Muscle layer of duodenum (tissue), 2 donors: ENCODE measurements at regions not wholly inside any gene's neighbourhood (a gene's known extent, or its start where the extent isn't known, plus 50 kb on each side); places are given as distances from the start of the nearest gene placed in this dataset.

ENCODE experiments used
- H3K27ac ChIP-seq: one replicate; pipeline ENCODE4 v1.7.0; 2013; ENCODE audit warnings: mild to moderate bottlenecking, low read length
- H3K27me3 ChIP-seq: one replicate; pipeline ENCODE4 v1.7.0; 2013; ENCODE audit warnings: low read depth, mild to moderate bottlenecking, control low read depth, low read length
- H3K36me3 ChIP-seq, 2 donors: one replicate each; pipeline ENCODE4 v1.7.0; 2013; ENCODE audit warnings: low read length in 2 of 2, control low read depth in 1 of 2, mild to moderate bottlenecking in 1 of 2; ENCODE audit not compliant: insufficient read depth in 2 of 2, control insufficient read depth in 1 of 2
- H3K4me1 ChIP-seq, 2 donors: one replicate each; pipeline ENCODE4 v1.7.0; 2013; ENCODE audit warnings: low read length in 2 of 2, mild to moderate bottlenecking in 2 of 2, control low read depth in 1 of 2, moderate library complexity in 1 of 2; ENCODE audit not compliant: insufficient read depth in 2 of 2, control insufficient read depth in 1 of 2
- H3K4me3 ChIP-seq, 2 donors: one replicate each; pipeline ENCODE4 v1.7.0; 2013; ENCODE audit warnings: low read length in 2 of 2, low read depth in 1 of 2, mild to moderate bottlenecking in 1 of 2
- H3K9me3 ChIP-seq, 2 donors: one replicate each; pipeline ENCODE4 v1.7.0; 2013; ENCODE audit warnings: low read length in 2 of 2, control low read depth in 1 of 2, mild to moderate bottlenecking in 1 of 2; ENCODE audit not compliant: control insufficient read depth in 1 of 2
- donor health status: healthy.

GRCh38 chr9:89715881-89716280, 111.1 kb downstream of the GADD45G start:
- Histone ChIP-seq H3K27ac (no peak overlapping the region), H3K36me3 (no peaks in the 10 kb centered on the region), H3K27me3 (no peaks in the 10 kb centered on the region), H3K4me1 (no peaks in the 10 kb centered on the region), H3K9me3 (no peaks in the 10 kb centered on the region), H3K4me3 (no peak overlapping the region)

- H3K9me3 ChIP-seq: no peaks in the 10 kb centered on the region
- H3K36me3 ChIP-seq: no peaks in the 10 kb centered on the region
- no peaks in the 10 kb centered on the region for H3K4me1 ChIP-seq
- no peaks in the 10 kb centered on the region for H3K27me3 ChIP-seq
- no peak overlapping the region for H3K4me3 ChIP-seq
- no peak overlapping the region for H3K27ac ChIP-seq
These were observed 111.7 kb downstream of the GADD45G start for GRCh38 chr9:89716559-89716958.

GRCh38 chr9:89718176-89718575, 113.4 kb downstream of the GADD45G start:
- no peaks in the 10 kb centered on the region for H3K27me3 ChIP-seq
- H3K4me1 ChIP-seq: no peaks in the 10 kb centered on the region
- H3K4me3 ChIP-seq: no peak overlapping the region
- H3K9me3 ChIP-seq: no peaks in the 10 kb centered on the region
- H3K36me3 ChIP-seq: no peaks in the 10 kb centered on the region
- no peak overlapping the region for H3K27ac ChIP-seq

DNA sequence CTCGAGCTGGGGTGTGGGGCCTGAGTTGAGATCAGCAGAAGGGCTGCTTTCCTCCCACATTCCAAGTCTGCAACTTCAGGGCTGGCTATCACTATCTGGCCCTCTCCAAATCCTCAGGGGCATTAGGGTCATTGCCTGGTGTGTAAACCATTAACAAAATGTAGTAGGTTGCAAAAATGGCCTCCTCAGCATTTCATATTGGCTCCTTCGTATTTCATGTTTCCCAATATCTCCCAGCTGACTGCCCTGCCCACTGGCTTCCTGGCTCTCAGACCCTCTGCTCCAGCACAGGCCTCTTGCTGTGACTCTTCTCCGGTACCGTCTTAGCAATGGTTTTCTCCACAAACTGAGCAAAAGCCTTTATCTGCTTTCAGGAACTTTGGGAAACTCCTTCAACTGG, 113.8 kb downstream of the GADD45G start:
- no peak overlapping the region for H3K4me3 ChIP-seq
- H3K9me3 ChIP-seq: no peaks in the 10 kb centered on the region
- no peaks in the 10 kb centered on the region for H3K36me3 ChIP-seq
- no peaks in the 10 kb centered on the region for H3K27me3 ChIP-seq
- no peak overlapping the region for H3K27ac ChIP-seq
- no peaks in the 10 kb centered on the region for H3K4me1 ChIP-seq

GRCh38 chr9:89719202-89719601, 114.4 kb downstream of the GADD45G start:
- no peaks in the 10 kb centered on the region for H3K27me3 ChIP-seq
- H3K36me3 ChIP-seq: no peaks in the 10 kb centered on the region
- H3K4me1 ChIP-seq: no peaks in the 10 kb centered on the region
- H3K4me3 ChIP-seq: no peak overlapping the region
- no peaks in the 10 kb centered on the region for H3K9me3 ChIP-seq
- H3K27ac ChIP-seq: no peak overlapping the region

DNA sequence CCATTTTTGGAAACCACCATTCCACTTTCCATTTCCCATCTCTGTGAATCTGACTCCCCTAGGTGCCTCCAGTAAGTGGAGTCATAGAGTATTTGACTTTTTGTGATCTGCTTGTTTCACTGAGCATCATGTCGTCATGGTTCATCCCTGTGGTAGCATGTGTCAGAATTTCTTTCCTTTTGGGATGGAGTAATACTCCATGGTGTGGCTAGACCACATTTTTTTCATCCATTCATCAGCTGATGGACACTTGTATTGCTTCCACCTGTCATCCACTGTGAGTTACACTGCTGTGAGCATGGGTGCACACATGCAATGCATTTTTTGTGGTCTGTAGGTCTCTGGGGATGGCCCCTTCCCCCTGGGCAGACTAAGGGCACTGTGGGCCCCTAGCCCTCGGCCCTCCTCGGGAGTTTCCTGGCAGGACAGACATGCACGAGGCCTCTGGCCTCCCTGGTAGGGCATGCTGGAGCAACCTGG, 115.9 kb downstream of the GADD45G start:
- H3K27ac ChIP-seq: no peak overlapping the region
- H3K4me1 ChIP-seq: no peaks in the 10 kb centered on the region
- H3K36me3 ChIP-seq: no peaks in the 10 kb centered on the region
- H3K9me3 ChIP-seq: no peaks in the 10 kb centered on the region
- H3K4me3 ChIP-seq: no peak overlapping the region
- H3K27me3 ChIP-seq: no peaks in the 10 kb centered on the region

- H3K9me3 ChIP-seq: no peaks in the 10 kb centered on the region
- no peak overlapping the region for H3K4me3 ChIP-seq
- H3K36me3 ChIP-seq: no peaks in the 10 kb centered on the region
- no peaks in the 10 kb centered on the region for H3K27me3 ChIP-seq
- H3K4me1 ChIP-seq: no peaks in the 10 kb centered on the region
- H3K27ac ChIP-seq: no peak overlapping the region
These were observed 116.4 kb downstream of the GADD45G start for GRCh38 chr9:89721176-89721700.

- no peaks in the 10 kb centered on the region for H3K36me3 ChIP-seq
- no peak overlapping the region for H3K27ac ChIP-seq
- no peaks in the 10 kb centered on the region for H3K27me3 ChIP-seq
- no peaks in the 10 kb centered on the region for H3K4me1 ChIP-seq
- no peak overlapping the region for H3K4me3 ChIP-seq
- no peaks in the 10 kb centered on the region for H3K9me3 ChIP-seq
These were observed 117.2 kb downstream of the GADD45G start for GRCh38 chr9:89721971-89722530.

- Histone ChIP-seq H3K27ac (no peak overlapping the region), H3K27me3 (no peaks in the 10 kb centered on the region), H3K36me3 (no peaks in the 10 kb centered on the region), H3K4me1 (no peaks in the 10 kb centered on the region), H3K4me3 (no peak overlapping the region), H3K9me3 (no peaks in the 10 kb centered on the region)
These were observed 117.9 kb downstream of the GADD45G start for GRCh38 chr9:89722712-89723111.

DNA sequence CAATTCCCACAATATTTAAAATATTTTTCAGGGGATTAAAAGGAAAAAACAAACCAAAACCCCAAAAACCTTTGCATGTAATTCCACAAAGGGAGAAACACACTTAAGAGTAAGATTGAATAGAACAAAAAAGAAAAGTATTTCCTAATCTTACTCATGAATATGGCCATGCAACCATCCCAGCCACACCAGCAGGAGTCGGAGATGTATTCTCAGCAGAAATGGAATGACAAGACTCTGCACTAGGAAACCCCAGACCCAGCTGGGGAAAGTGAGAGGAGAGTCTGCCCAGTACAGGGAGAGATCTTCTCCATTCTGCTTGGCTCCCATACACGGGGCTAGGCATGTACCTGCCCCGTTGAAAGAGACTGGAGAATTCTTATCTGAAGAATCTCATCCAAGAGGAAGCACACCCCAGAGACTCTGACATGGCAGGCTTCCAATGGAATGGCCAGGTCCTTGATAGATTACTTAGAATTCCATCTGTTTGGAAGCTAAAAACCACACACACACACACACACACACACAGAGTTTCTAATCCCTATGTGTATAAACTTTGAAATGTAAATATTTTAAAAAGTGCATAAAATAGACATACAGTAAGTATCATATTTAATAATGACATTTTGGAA, 118.8 kb downstream of the GADD45G start:
- H3K4me3 ChIP-seq: no peak overlapping the region
- H3K27ac ChIP-seq: no peak overlapping the region
- no peaks in the 10 kb centered on the region for H3K9me3 ChIP-seq
- no peaks in the 10 kb centered on the region for H3K27me3 ChIP-seq
- no peaks in the 10 kb centered on the region for H3K36me3 ChIP-seq
- no peaks in the 10 kb centered on the region for H3K4me1 ChIP-seq

- Histone ChIP-seq H3K27me3 (no peaks in the 10 kb centered on the region), H3K27ac (no peak overlapping the region), H3K4me1 (no peaks in the 10 kb centered on the region)
These were observed 119.8 kb downstream of the GADD45G start for GRCh38 chr9:89724659-89725058.

DNA sequence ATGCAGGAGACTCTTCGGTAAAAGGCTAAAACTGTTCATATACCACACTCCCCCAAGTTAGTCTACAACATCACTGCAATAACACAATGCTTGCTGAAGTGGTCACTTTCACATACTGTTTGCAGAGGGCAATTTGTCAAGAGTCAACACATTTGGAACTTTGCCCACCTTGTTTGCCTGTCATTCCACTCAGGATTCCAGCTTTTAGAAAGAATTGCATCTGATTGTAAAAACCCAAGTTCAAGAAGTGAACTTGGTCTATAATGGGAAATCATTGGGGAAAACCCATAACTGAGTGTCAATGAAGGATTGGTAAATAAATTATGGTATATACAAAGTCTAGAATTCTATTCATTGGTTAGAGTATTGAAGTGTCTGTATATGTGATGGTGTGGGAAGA, 120.5 kb downstream of the GADD45G start:
- Histone ChIP-seq H3K9me3 (no peaks in the 10 kb centered on the region), H3K36me3 (no peaks in the 10 kb centered on the region), H3K4me3 (no peak overlapping the region), H3K27ac (no peak overlapping the region), H3K27me3 (no peaks in the 10 kb centered on the region), H3K4me1 (no peaks in the 10 kb centered on the region)

More at GRCh38 chr9:89724659-89725058, 119.8 kb downstream of the GADD45G start:
- H3K4me3 ChIP-seq: no peak overlapping the region
- no peaks in the 10 kb centered on the region for H3K9me3 ChIP-seq
- no peaks in the 10 kb centered on the region for H3K36me3 ChIP-seq
